Glomerular visceral epithelial cell (primary cell): ENCODE measurements at regions not wholly inside any gene's neighbourhood (a gene's known extent, or its start where the extent isn't known, plus 50 kb on each side); places are given as distances from the start of the nearest gene placed in this dataset.
"Not testable (repeated sequence)": the region's sequence is repeated elsewhere in the genome, so short reads cannot be mapped to it uniquely, and the experiment has no call there.

Experiments used
- DNase-seq: peaks from one replicate; pipeline ENCODE4 v3.0.0-alpha.2; 2016; ENCODE audit errors: extremely low spot score

DNA sequence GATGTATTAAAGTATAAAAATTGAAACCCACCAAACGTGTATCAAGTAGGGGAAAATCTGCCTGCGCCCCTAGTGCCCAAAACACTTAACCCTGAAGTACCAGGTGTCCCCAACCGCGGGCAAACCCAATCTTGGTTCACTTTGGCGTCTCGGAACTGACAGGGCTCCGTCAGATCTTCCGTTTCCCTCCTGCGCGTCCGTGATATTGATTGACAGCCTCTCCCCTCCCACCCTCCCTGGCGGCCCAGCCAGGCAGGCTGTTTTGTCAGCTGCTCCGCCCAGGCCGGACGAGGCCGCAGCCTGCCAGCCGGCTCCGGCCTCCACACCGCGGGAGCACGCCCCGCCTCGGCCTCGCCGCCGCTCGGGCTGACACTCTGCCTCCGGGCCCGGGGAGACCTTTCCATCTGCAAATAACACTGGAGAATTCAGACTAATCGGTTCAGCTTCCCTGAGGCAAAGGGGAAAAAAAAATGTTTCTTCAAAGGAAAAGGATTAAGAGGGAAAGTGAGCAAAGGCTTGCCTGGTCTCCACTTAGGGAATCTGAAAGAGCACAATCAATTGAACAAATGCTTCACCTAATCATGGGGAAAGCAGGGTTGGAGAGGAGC lies 234.9 kb upstream of the MCHR2 start:
- DNase-seq, result peak; percentile 85

DNA sequence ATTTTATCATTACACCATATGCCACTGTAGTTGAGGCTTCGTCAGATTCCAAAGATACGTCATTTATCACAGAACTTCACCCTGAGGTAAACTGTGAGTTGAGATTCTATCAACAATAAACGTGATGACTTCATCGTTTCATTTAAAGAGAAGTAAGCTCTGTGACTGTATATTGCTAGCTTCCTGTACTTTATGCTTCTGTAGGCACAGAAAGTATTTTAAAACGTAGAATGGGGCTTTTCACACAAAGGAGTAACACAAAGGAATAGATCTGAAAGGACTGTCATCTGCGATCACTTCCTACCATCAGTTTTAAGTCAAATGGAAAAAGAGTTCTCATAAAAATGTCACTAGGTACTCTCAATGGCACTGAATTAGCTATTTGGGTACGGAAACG lies 234.4 kb upstream of the MCHR2 start:
- DNase-seq, result no peak

DNA sequence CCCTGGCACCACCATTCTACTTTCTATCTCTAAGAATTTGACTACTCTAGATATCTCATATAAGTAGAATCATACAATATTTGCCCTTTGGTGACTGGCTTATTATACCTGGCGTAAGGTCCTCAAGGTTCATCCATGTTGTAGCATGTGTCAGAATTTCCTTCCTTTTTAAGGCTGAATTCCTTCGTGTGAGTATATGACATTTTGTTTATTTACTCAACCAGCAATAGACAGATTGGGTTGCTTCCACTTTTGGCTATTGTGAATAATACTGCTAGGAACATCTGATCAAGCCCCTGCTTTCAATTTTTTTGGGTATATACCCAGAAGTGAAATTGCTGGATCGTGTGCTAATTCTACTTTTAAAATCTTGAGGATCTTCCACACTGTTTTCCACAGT lies 232.8 kb upstream of the MCHR2 start:
- no peak for DNase-seq

- not testable (repeated sequence) for DNase-seq
Observed at GRCh38 chr6:100223952-100224351, 229.9 kb upstream of the MCHR2 start.

- DNase-seq, result no peak
Observed at GRCh38 chr6:100220543-100220942, 226.5 kb upstream of the MCHR2 start.

- DNase-seq, result no peak
Observed at GRCh38 chr6:100217225-100218012, 223.4 kb upstream of the MCHR2 start.

DNA sequence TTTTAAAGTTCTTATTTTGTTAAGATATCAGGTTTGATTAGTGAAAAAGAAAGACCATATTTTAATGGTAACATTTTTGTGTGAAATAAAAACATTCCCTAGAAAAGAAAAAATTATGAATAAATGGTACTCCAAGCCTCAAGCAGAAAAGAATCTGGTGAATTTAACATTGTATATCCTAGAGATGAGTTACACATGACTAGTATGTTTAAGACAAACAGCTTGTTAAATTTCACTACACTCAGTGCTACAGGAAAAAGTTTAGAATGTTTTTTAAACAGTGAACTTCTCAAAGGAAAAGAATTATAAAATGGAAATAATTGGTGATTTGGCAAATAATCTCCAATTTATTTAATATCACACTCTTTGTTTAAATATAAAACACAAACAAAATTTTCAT lies 222.7 kb upstream of the MCHR2 start:
- no peak for DNase-seq

DNA sequence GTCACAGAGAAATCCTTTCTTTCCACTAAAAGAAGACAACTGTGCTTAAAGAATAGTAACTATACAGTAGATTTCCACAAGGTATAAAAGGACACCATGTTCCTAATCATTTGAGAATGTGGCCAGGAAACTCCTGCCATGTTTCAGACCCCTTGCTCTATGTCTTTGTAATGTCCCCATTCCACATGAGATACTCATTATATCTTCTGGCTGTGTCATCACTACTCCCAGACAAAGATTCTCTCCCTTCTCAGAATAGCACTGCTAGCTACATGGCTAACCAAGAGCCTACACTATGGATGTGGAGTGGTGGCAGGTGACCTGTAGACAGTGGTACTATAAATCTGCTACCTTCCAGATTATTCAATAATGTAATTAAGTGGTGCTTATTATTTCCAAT lies 218.1 kb upstream of the MCHR2 start:
- no peak for DNase-seq

- DNase-seq, result no peak
Observed at GRCh38 chr6:100210137-100211117, 216.4 kb upstream of the MCHR2 start.

GRCh38 chr6:100209323-100210136 lies 215.5 kb upstream of the MCHR2 start:
- DNase-seq, result no peak

DNA sequence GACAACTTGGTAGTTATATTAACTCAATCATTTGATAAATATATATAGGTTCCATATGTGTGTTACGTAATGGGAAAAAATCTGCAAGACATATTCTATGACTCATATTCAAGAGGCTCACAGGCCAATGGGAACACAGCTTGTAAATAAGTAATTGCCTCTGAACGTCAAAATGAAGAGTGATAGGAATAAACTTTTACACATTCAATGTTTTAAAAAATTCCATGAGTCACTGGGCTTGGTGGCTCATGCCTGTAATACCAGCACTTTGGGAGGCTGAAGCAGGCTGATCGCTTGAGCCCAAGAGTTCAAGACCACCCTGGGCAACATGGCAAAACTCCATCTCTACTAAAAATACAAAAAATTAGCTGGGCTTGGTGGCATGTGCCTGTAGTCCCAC lies 209.4 kb upstream of the MCHR2 start:
- DNase-seq, result peak; percentile 87

- peak; percentile 96 for DNase-seq
Observed at GRCh38 chr6:100202417-100203194, 208.6 kb upstream of the MCHR2 start.

- not testable (repeated sequence) for DNase-seq
Observed at GRCh38 chr6:100196214-100196982, 202.4 kb upstream of the MCHR2 start.

- not testable (repeated sequence) for DNase-seq
Observed at GRCh38 chr6:100195244-100195643, 201.2 kb upstream of the MCHR2 start.

GRCh38 chr6:100194535-100194934 lies 200.5 kb upstream of the MCHR2 start:
- no peak for DNase-seq

DNA sequence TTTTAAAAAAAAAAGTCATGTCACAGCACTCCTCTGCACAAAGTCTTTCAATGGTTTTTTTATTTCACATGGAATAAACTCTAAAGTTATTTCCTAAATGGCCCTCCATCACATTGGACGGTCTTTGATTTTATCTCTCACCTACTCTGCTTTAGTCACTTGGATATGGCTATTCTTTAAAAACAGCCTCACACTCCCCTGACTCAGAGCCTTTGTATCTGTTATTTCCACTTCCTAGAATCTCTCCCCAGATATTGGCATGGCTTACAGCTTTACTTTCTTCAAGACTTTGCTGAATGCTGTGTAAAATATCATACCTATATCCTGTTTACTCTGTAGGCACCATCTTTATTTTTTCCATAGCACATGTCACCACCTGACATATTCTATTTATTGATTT lies 194.7 kb upstream of the MCHR2 start:
- DNase-seq, result no peak

DNA sequence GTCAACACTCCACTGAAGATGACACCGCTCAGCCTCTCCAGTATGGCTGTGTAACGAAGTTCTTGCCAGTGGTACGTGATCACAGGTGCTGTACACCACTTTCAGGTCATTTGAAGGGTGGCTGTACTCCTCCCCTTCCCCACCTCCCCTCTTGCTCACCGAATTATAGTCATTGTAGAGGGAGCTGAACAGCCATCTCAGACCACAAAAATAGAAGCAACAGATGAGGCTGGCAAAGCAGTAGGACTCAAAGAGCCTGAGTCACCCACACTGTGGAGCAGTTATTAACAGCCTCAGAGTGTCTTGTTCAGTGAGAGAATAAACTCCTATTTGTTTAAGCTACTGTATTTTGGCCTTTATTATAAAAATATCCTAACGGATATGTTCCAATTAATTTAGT lies 192.5 kb upstream of the MCHR2 start:
- DNase-seq, result peak; percentile 36

GRCh38 chr6:100185615-100186014 lies 191.6 kb upstream of the MCHR2 start:
- DNase-seq, result no peak

GRCh38 chr6:100184473-100184872 lies 190.4 kb upstream of the MCHR2 start:
- DNase-seq, result no peak

GRCh38 chr6:100182313-100182712 lies 188.3 kb upstream of the MCHR2 start:
- DNase-seq, result no peak
